ENCODE measurements at regions not wholly inside any gene's neighbourhood (a gene's known extent, or its start where the extent isn't known, plus 50 kb on each side); places are given as distances from the start of the nearest gene placed in this dataset.

GRCh38 chr5:142400415-142400814 is 75.6 kb upstream of the SPRY4 start:
- TF ChIP-seq CSDC2 (CRISPR knock-in tag; IDR thresholded peaks at IDR 0.05) (no peak), SNAI2 (CRISPR knock-in tag; IDR thresholded peaks at IDR 0.05) (no peak), PPARA (CRISPR knock-in tag; IDR thresholded peaks at IDR 0.05; ENCODE audit: borderline replicate concordance) (no peak), POU6F1 (CRISPR knock-in tag; IDR thresholded peaks at IDR 0.05; ENCODE audit: borderline replicate concordance, low read depth) (no peak), ZNF8 (CRISPR knock-in tag; IDR thresholded peaks at IDR 0.05) (no peak), ZFP30 (CRISPR knock-in tag; IDR thresholded peaks at IDR 0.05) (no peak), OSR1 (CRISPR knock-in tag; IDR thresholded peaks at IDR 0.05) (no peak), ZC3H10 (CRISPR knock-in tag; IDR thresholded peaks at IDR 0.05) (no peak), GLIS3 (CRISPR knock-in tag; IDR thresholded peaks at IDR 0.05) (no peak), TCF4 (CRISPR knock-in tag; IDR thresholded peaks at IDR 0.05; ENCODE audit: borderline replicate concordance) (no peak), TOX (CRISPR knock-in tag; IDR thresholded peaks at IDR 0.05; ENCODE audit: borderline replicate concordance) (no peak), ZFP3 (CRISPR knock-in tag; IDR thresholded peaks at IDR 0.05) (no peak), ZNF70 (CRISPR knock-in tag; IDR thresholded peaks at IDR 0.05) (no peak)
- TF ChIP-seq, protein P1, sequence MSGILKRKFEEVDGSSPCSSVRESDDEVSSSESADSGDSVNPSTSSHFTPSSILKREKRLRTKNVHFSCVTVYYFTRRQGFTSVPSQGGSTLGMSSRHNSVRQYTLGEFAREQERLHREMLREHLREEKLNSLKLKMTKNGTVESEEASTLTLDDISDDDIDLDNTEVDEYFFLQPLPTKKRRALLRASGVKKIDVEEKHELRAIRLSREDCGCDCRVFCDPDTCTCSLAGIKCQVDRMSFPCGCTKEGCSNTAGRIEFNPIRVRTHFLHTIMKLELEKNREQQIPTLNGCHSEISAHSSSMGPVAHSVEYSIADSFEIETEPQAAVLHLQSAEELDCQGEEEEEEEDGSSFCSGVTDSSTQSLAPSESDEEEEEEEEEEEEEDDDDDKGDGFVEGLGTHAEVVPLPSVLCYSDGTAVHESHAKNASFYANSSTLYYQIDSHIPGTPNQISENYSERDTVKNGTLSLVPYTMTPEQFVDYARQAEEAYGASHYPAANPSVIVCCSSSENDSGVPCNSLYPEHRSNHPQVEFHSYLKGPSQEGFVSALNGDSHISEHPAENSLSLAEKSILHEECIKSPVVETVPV (CRISPR knock-in tag; IDR thresholded peaks at IDR 0.05) = no peak
- TF ChIP-seq, protein P2, sequence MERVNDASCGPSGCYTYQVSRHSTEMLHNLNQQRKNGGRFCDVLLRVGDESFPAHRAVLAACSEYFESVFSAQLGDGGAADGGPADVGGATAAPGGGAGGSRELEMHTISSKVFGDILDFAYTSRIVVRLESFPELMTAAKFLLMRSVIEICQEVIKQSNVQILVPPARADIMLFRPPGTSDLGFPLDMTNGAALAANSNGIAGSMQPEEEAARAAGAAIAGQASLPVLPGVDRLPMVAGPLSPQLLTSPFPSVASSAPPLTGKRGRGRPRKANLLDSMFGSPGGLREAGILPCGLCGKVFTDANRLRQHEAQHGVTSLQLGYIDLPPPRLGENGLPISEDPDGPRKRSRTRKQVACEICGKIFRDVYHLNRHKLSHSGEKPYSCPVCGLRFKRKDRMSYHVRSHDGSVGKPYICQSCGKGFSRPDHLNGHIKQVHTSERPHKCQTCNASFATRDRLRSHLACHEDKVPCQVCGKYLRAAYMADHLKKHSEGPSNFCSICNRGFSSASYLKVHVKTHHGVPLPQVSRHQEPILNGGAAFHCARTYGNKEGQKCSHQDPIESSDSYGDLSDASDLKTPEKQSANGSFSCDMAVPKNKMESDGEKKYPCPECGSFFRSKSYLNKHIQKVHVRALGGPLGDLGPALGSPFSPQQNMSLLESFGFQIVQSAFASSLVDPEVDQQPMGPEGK (CRISPR knock-in tag; IDR thresholded peaks at IDR 0.05; ENCODE audit: borderline replicate concordance) = no peak

DNA sequence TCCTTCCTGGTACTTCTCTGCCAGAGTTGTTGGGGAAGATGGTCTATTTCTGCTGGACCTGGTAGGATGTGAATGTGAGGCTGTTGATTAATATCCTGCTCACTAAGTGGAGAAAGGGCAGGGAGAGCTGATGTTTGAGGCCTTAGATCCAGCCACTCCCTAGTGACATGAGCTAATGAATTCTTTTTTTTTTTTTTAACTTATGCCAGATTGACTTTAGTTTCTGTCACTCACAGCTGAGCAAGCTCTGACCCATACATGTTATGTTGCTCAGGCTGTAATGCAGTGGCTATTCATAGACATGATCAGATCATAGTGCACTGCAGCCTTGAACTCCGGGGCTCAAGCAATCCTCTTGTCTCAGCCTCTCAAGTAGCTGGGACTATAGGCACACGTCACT is 75.1 kb upstream of the SPRY4 start:
- no peak for TF ChIP-seq ZC3H10 (CRISPR knock-in tag; IDR thresholded peaks at IDR 0.05)
- no peak for TF ChIP-seq BACH2 (CRISPR knock-in tag; IDR thresholded peaks at IDR 0.05; ENCODE audit: borderline replicate concordance)
- no peak for TF ChIP-seq ISL1 (CRISPR knock-in tag; IDR thresholded peaks at IDR 0.05)
- TF ChIP-seq, protein P3, sequence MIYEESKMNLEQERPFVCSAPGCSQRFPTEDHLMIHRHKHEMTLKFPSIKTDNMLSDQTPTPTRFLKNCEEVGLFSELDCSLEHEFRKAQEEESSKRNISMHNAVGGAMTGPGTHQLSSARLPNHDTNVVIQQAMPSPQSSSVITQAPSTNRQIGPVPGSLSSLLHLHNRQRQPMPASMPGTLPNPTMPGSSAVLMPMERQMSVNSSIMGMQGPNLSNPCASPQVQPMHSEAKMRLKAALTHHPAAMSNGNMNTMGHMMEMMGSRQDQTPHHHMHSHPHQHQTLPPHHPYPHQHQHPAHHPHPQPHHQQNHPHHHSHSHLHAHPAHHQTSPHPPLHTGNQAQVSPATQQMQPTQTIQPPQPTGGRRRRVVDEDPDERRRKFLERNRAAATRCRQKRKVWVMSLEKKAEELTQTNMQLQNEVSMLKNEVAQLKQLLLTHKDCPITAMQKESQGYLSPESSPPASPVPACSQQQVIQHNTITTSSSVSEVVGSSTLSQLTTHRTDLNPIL (CRISPR knock-in tag; IDR thresholded peaks at IDR 0.05; ENCODE audit: low read depth) = no peak
- no peak for TF ChIP-seq ZFP3 (CRISPR knock-in tag; IDR thresholded peaks at IDR 0.05)
- TF ChIP-seq TOX (CRISPR knock-in tag; IDR thresholded peaks at IDR 0.05; ENCODE audit: borderline replicate concordance) = no peak
- no peak for TF ChIP-seq PPARA (CRISPR knock-in tag; IDR thresholded peaks at IDR 0.05; ENCODE audit: borderline replicate concordance)
- no peak for TF ChIP-seq ESRRG (CRISPR knock-in tag; IDR thresholded peaks at IDR 0.05)
- TF ChIP-seq, protein P4, sequence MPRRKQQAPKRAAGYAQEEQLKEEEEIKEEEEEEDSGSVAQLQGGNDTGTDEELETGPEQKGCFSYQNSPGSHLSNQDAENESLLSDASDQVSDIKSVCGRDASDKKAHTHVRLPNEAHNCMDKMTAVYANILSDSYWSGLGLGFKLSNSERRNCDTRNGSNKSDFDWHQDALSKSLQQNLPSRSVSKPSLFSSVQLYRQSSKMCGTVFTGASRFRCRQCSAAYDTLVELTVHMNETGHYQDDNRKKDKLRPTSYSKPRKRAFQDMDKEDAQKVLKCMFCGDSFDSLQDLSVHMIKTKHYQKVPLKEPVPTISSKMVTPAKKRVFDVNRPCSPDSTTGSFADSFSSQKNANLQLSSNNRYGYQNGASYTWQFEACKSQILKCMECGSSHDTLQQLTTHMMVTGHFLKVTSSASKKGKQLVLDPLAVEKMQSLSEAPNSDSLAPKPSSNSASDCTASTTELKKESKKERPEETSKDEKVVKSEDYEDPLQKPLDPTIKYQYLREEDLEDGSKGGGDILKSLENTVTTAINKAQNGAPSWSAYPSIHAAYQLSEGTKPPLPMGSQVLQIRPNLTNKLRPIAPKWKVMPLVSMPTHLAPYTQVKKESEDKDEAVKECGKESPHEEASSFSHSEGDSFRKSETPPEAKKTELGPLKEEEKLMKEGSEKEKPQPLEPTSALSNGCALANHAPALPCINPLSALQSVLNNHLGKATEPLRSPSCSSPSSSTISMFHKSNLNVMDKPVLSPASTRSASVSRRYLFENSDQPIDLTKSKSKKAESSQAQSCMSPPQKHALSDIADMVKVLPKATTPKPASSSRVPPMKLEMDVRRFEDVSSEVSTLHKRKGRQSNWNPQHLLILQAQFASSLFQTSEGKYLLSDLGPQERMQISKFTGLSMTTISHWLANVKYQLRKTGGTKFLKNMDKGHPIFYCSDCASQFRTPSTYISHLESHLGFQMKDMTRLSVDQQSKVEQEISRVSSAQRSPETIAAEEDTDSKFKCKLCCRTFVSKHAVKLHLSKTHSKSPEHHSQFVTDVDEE (CRISPR knock-in tag; IDR thresholded peaks at IDR 0.05) = no peak
- no peak for TF ChIP-seq ARNTL (CRISPR knock-in tag; IDR thresholded peaks at IDR 0.05; ENCODE audit: borderline replicate concordance, low read depth)
- no peak for TF ChIP-seq POU6F1 (CRISPR knock-in tag; IDR thresholded peaks at IDR 0.05; ENCODE audit: borderline replicate concordance, low read depth)
- no peak for TF ChIP-seq TCF4 (CRISPR knock-in tag; IDR thresholded peaks at IDR 0.05; ENCODE audit: borderline replicate concordance)
- TF ChIP-seq OSR1 (CRISPR knock-in tag; IDR thresholded peaks at IDR 0.05) = no peak
- TF ChIP-seq, protein P1 (CRISPR knock-in tag; IDR thresholded peaks at IDR 0.05) = no peak
- no peak for TF ChIP-seq RARB (CRISPR knock-in tag; IDR thresholded peaks at IDR 0.05)
- TF ChIP-seq ZNF565 (CRISPR knock-in tag; conservative IDR thresholded peaks at IDR 0.05; ENCODE audit: low read depth) = no peak
- TF ChIP-seq ZFP30 (CRISPR knock-in tag; IDR thresholded peaks at IDR 0.05) = no peak
- no peak for TF ChIP-seq ZNF70 (CRISPR knock-in tag; IDR thresholded peaks at IDR 0.05)
- no peak for TF ChIP-seq CSDC2 (CRISPR knock-in tag; IDR thresholded peaks at IDR 0.05)
- TF ChIP-seq, protein P2 (CRISPR knock-in tag; IDR thresholded peaks at IDR 0.05; ENCODE audit: borderline replicate concordance) = no peak
- ATAC-seq = no peak

More at GRCh38 chr5:142400415-142400814, 75.6 kb upstream of the SPRY4 start:
- no peak for ATAC-seq

Measured in SK-N-SH treated with all-trans-retinoic acid at 6 μM for 48 hours (cell line).